K562 (cell line): ENCODE measurements at regions not wholly inside any gene's neighbourhood (a gene's known extent, or its start where the extent isn't known, plus 50 kb on each side); places are given as distances from the start of the nearest gene placed in this dataset.

Experiments
- ATAC-seq: fragments of 200-7000 bp; cut with Tn5 transposase; 3 replicates; pipeline ENCODE4 v1.9.1; 2020; ENCODE audit warnings: moderate library complexity
- BruUV-seq: library from RNA; stranded (reverse); fragments of 400-500 nt; replicated peaks from 2 replicates; lab custom pipeline; 2021; lab: Mats Ljungman, UMichigan
- CTCF ChIA-PET: fragments of 300-600 bp; formaldehyde crosslinking; extraction: SDS; loops from one replicate; lab custom pipeline; 2021; ENCODE audit warnings: low intra/inter-chr PET ratio; lab: Yijun Ruan, JAX
- POLR2A ChIA-PET: fragments of 300-600, 350-650 bp; sonication (Branson Sonifier 250); formaldehyde crosslinking; extraction: SDS; loops from one replicate; lab custom pipeline; 2021; ENCODE audit warnings: antibody characterized with exemption, inconsistent platforms; lab: Yijun Ruan, JAX
- DNase-seq, 4 experiments: peaks; one replicate each; pipeline versions ENCODE4 v3.0.0 to v3.0.0-alpha.2; 2011 to 2018; ENCODE audit warnings: low spot score in 3 of 4, mixed read lengths in 3 of 4; ENCODE audit errors: extremely low read depth in 1 of 4
- FAIRE-seq: peaks from 2 replicates; lab custom pipeline; 2011; peaks lifted over from hg19 to GRCh38; lab: Jason Lieb, UNC
- H2AFZ ChIP-seq: 2 replicates; pipeline ENCODE4 v1.6.0; 2011; ENCODE audit warnings: low read depth, low read length, control low read depth, inconsistent platforms
- H3K27ac ChIP-seq: fragments of 200-600 bp; 3 replicates; pipeline ENCODE4 v1.8.0; 2011; ENCODE audit warnings: low read depth, mild to moderate bottlenecking, control low read depth, inconsistent platforms, low read length, moderate library complexity, mixed read lengths; ENCODE audit errors: extremely low read depth
- H3K27me3 ChIP-seq, 2 experiments: fragments of 300-600 bp in 1 of 2; 2 replicates in 1 of 2; 3 replicates in 1 of 2; pipeline versions ENCODE4 v1.6.0 to v1.8.0; 2011; ENCODE audit warnings: inconsistent platforms in 2 of 2, low read length in 2 of 2, mild to moderate bottlenecking in 1 of 2, mixed read lengths in 1 of 2, moderate library complexity in 1 of 2; ENCODE audit not compliant: control insufficient read depth in 2 of 2, insufficient read depth in 2 of 2
- H3K36me3 ChIP-seq: fragments of 300-600 bp; 3 replicates; pipeline ENCODE4 v1.8.0; 2011; ENCODE audit warnings: mild to moderate bottlenecking, low read length, inconsistent platforms; ENCODE audit not compliant: control insufficient read depth, insufficient read depth
- H3K4me1 ChIP-seq, 2 experiments: fragments of 200-600 bp in 1 of 2; replicated peaks in 1 of 2; 2 replicates in 1 of 2; 3 replicates in 1 of 2; pipeline versions ENCODE4 v1.5.1 to v1.8.0; 2011; ENCODE audit warnings: inconsistent platforms in 2 of 2, low read length in 2 of 2, mild to moderate bottlenecking in 1 of 2, mixed read lengths in 1 of 2, moderate library complexity in 1 of 2; ENCODE audit not compliant: control insufficient read depth in 2 of 2, insufficient read depth in 2 of 2
- H3K4me2 ChIP-seq: 2 replicates; pipeline ENCODE4 v1.6.1; 2011; ENCODE audit warnings: low read length, control low read depth, inconsistent platforms, mixed read lengths; ENCODE audit not compliant: insufficient read depth
- H3K4me3 ChIP-seq: fragments of 200-600 bp; sonication (generic), shearing (Covaris generic); 2 replicates; pipeline ENCODE4 v1.5.1; 2016; ENCODE audit warnings: control low read depth, inconsistent platforms
- H3K79me2 ChIP-seq: fragments of 200-600 bp; 3 replicates; pipeline ENCODE4 v1.8.0; 2011; ENCODE audit warnings: low read length, inconsistent platforms; ENCODE audit not compliant: control insufficient read depth, insufficient read depth
- H3K9ac ChIP-seq, 2 experiments: 2 replicates each; pipeline versions ENCODE4 v1.6.0 to v1.6.1; 2011; ENCODE audit warnings: low read depth in 2 of 2, low read length in 2 of 2, control low read depth in 1 of 2, inconsistent platforms in 1 of 2, mild to moderate bottlenecking in 1 of 2, mixed read lengths in 1 of 2; ENCODE audit not compliant: insufficient read depth in 1 of 2
- H3K9me1 ChIP-seq: one replicate; pipeline ENCODE4 v1.6.0; 2011; ENCODE audit warnings: inconsistent platforms, mild to moderate bottlenecking, low read length, moderate library complexity; ENCODE audit not compliant: control insufficient read depth, insufficient read depth
- H3K9me3 ChIP-seq: replicated peaks from 2 replicates; pipeline ENCODE4 v1.5.1; 2011; ENCODE audit warnings: low read depth, low read length, inconsistent platforms; ENCODE audit not compliant: control insufficient read depth, insufficient read depth
- H4K20me1 ChIP-seq: replicated peaks from 2 replicates; pipeline ENCODE4 v1.6.1; 2011; ENCODE audit warnings: low read length, inconsistent platforms, mixed read lengths; ENCODE audit not compliant: control insufficient read depth, insufficient read depth
- NRF1 ChIP-seq, 2 experiments: fragments of 450-650 bp; IDR thresholded peaks in 1 of 2; conservative IDR thresholded peaks in 1 of 2; 2 replicates each; pipeline ENCODE4 v1.6.1; 2014; ENCODE audit warnings: mild to moderate bottlenecking in 2 of 2
- SIN3B ChIP-seq: fragments of 450-650 bp; IDR thresholded peaks from 2 replicates; pipeline ENCODE4 v1.6.1; 2017; ENCODE audit warnings: low read depth, mild to moderate bottlenecking, moderate library complexity
- ZNF282 ChIP-seq: sonication (generic); formaldehyde crosslinking; IDR thresholded peaks from 2 replicates; pipeline ENCODE4 v1.8.1; 2023; ENCODE audit warnings: missing genetic modification reagents
- ZNF707 ChIP-seq: fragments of 250-450 bp; sonication (Bioruptor Pico); conservative IDR thresholded peaks from 2 replicates; pipeline ENCODE4 v1.8.0; 2022; ENCODE audit warnings: inconsistent platforms, mild to moderate bottlenecking, moderate library complexity
- in situ Hi-C: fragments of 300-500 bp; cut with MboI; formaldehyde crosslinking; loops from 4 replicates; pipeline ENCODE4 v1.15.0; 2018; ENCODE audit warnings: inconsistent platforms, mixed read lengths
- intact Hi-C: fragments of 100-400 bp; cut with micrococcal nuclease; formaldehyde crosslinking; loops from 2 replicates; pipeline ENCODE4 v1.14.2; 2022
- TF ChIP-seq, protein P1 (sequence below): conservative IDR thresholded peaks from 2 replicates; pipeline ENCODE4 v1.6.1; 2011; ENCODE audit warnings: low read depth, mild to moderate bottlenecking, low read length; ENCODE audit not compliant: control insufficient read depth
- TF ChIP-seq, protein P2 (sequence below), 2 experiments: fragments of 150-350 bp in 1 of 2; IDR thresholded peaks; 2 replicates each; pipeline ENCODE4 v1.6.1; 2012 to 2016; ENCODE audit warnings: low read depth in 2 of 2, low read length in 2 of 2, mild to moderate bottlenecking in 1 of 2, moderate library complexity in 1 of 2
- TF ChIP-seq, protein P3 (sequence below): fragments of 450-650 bp; conservative IDR thresholded peaks from 2 replicates; pipeline ENCODE4 v1.6.1; 2016; ENCODE audit warnings: missing genetic modification characterization, low read depth, mild to moderate bottlenecking, control low read depth, missing compliant biosample characterization
- TF ChIP-seq, protein P4 (sequence below), 2 experiments: fragments of 450-650 bp; formaldehyde crosslinking in 1 of 2; IDR thresholded peaks; 2 replicates each; pipeline versions ENCODE4 v1.4.0 to v1.6.1; 2014 to 2020; ENCODE audit warnings: mild to moderate bottlenecking in 2 of 2, borderline replicate concordance in 1 of 2, low read depth in 1 of 2

DNA sequence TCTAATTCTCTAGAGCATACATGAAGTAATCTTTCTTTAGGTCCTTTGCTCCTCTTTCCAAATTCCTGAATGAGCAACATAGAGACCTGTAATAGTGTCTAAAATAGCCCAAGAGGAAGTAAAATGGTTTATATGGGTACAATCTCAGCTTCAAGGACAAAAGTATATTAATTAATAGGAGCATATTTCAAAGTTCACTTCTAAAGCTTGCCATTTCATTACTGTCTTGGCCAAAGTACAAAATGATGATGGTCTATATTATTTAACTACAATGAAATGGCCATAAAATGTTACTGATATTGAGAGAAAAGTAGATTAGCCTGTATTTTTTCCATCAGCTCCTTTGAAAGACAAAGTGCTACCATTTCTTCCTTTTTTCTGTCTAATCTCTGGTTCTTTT, 410.4 kb upstream of the NOVA1 start:
- Histone ChIP-seq H3K4me1 (no peaks in the 10 kb centered on the region), H3K9ac (no peak overlapping the region), H3K4me2 (no peak overlapping the region), H3K79me2 (no peaks in the 10 kb centered on the region), H3K9me3 (no peaks in the 10 kb centered on the region), H3K9me1 (no peaks in the 10 kb centered on the region), H4K20me1 (no peaks in the 10 kb centered on the region), H3K27ac (no peak overlapping the region), H3K4me3 (no peak overlapping the region), H3K36me3 (no peaks in the 10 kb centered on the region), H2AFZ (no peak overlapping the region), H3K27me3 (no peaks in the 10 kb centered on the region)
- intact Hi-C loops (no loop called here), in situ Hi-C loops (no loop called here)
- CTCF ChIA-PET = no interaction called here
- FAIRE-seq = no peak
- POLR2A ChIA-PET = no interaction called here
- DNase-seq = no peak
- no TSS peak for BruUV-seq
- no peak for ATAC-seq
- no peak for TF ChIP-seq NRF1 (conservative IDR thresholded peaks at IDR 0.05 in 1 of 2, IDR thresholded peaks at IDR 0.05 in 1 of 2)
- TF ChIP-seq, protein P1, sequence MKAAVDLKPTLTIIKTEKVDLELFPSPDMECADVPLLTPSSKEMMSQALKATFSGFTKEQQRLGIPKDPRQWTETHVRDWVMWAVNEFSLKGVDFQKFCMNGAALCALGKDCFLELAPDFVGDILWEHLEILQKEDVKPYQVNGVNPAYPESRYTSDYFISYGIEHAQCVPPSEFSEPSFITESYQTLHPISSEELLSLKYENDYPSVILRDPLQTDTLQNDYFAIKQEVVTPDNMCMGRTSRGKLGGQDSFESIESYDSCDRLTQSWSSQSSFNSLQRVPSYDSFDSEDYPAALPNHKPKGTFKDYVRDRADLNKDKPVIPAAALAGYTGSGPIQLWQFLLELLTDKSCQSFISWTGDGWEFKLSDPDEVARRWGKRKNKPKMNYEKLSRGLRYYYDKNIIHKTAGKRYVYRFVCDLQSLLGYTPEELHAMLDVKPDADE = no peak
- TF ChIP-seq, protein P2, sequence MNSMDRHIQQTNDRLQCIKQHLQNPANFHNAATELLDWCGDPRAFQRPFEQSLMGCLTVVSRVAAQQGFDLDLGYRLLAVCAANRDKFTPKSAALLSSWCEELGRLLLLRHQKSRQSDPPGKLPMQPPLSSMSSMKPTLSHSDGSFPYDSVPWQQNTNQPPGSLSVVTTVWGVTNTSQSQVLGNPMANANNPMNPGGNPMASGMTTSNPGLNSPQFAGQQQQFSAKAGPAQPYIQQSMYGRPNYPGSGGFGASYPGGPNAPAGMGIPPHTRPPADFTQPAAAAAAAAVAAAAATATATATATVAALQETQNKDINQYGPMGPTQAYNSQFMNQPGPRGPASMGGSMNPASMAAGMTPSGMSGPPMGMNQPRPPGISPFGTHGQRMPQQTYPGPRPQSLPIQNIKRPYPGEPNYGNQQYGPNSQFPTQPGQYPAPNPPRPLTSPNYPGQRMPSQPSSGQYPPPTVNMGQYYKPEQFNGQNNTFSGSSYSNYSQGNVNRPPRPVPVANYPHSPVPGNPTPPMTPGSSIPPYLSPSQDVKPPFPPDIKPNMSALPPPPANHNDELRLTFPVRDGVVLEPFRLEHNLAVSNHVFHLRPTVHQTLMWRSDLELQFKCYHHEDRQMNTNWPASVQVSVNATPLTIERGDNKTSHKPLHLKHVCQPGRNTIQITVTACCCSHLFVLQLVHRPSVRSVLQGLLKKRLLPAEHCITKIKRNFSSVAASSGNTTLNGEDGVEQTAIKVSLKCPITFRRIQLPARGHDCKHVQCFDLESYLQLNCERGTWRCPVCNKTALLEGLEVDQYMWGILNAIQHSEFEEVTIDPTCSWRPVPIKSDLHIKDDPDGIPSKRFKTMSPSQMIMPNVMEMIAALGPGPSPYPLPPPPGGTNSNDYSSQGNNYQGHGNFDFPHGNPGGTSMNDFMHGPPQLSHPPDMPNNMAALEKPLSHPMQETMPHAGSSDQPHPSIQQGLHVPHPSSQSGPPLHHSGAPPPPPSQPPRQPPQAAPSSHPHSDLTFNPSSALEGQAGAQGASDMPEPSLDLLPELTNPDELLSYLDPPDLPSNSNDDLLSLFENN (IDR thresholded peaks at IDR 0.05; ENCODE audit: low read depth in 2 of 2, low read length in 2 of 2) = no peak
- TF ChIP-seq, protein P3, sequence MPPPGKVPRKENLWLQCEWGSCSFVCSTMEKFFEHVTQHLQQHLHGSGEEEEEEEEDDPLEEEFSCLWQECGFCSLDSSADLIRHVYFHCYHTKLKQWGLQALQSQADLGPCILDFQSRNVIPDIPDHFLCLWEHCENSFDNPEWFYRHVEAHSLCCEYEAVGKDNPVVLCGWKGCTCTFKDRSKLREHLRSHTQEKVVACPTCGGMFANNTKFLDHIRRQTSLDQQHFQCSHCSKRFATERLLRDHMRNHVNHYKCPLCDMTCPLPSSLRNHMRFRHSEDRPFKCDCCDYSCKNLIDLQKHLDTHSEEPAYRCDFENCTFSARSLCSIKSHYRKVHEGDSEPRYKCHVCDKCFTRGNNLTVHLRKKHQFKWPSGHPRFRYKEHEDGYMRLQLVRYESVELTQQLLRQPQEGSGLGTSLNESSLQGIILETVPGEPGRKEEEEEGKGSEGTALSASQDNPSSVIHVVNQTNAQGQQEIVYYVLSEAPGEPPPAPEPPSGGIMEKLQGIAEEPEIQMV = no peak
- TF ChIP-seq ZNF707 (CRISPR knock-in tag) = no peak
- TF ChIP-seq ZNF282 = no peak
- TF ChIP-seq, protein P4, sequence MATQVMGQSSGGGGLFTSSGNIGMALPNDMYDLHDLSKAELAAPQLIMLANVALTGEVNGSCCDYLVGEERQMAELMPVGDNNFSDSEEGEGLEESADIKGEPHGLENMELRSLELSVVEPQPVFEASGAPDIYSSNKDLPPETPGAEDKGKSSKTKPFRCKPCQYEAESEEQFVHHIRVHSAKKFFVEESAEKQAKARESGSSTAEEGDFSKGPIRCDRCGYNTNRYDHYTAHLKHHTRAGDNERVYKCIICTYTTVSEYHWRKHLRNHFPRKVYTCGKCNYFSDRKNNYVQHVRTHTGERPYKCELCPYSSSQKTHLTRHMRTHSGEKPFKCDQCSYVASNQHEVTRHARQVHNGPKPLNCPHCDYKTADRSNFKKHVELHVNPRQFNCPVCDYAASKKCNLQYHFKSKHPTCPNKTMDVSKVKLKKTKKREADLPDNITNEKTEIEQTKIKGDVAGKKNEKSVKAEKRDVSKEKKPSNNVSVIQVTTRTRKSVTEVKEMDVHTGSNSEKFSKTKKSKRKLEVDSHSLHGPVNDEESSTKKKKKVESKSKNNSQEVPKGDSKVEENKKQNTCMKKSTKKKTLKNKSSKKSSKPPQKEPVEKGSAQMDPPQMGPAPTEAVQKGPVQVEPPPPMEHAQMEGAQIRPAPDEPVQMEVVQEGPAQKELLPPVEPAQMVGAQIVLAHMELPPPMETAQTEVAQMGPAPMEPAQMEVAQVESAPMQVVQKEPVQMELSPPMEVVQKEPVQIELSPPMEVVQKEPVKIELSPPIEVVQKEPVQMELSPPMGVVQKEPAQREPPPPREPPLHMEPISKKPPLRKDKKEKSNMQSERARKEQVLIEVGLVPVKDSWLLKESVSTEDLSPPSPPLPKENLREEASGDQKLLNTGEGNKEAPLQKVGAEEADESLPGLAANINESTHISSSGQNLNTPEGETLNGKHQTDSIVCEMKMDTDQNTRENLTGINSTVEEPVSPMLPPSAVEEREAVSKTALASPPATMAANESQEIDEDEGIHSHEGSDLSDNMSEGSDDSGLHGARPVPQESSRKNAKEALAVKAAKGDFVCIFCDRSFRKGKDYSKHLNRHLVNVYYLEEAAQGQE (IDR thresholded peaks at IDR 0.05; ENCODE audit: borderline replicate concordance) = no peak
- TF ChIP-seq, protein P4 (CRISPR knock-in tag; IDR thresholded peaks at IDR 0.05; ENCODE audit: low read depth) = no peak
- no peak for TF ChIP-seq SIN3B
